IMR-90 (cell line): ENCODE measurements at regions not wholly inside any gene's neighbourhood (a gene's known extent, or its start where the extent isn't known, plus 50 kb on each side); places are given as distances from the start of the nearest gene placed in this dataset.

Source experiments
- ATAC-seq: fragments of 200-7000 bp; cut with Tn5 transposase; 2 replicates; pipeline ENCODE4 v1.9.1; 2020; ENCODE audit warnings: low read depth, mild to moderate bottlenecking, moderate library complexity
- BruUV-seq: library from RNA; stranded (reverse); fragments of 400-500 nt; replicated peaks from 2 replicates; lab custom pipeline; 2021; lab: Mats Ljungman, UMichigan
- CTCF ChIA-PET: fragments of 300-600 bp; formaldehyde crosslinking; extraction: SDS; loops from one replicate; lab custom pipeline; 2021; ENCODE audit warnings: antibody characterized with exemption; lab: Yijun Ruan, JAX
- POLR2A ChIA-PET: fragments of 300-600 bp; sonication (Branson Sonifier 250); formaldehyde crosslinking; loops from one replicate; lab custom pipeline; 2022; ENCODE audit warnings: antibody characterized with exemption; ENCODE audit not compliant: unreplicated experiment; lab: Charles Lee
- DNase-seq: peaks from one replicate; pipeline ENCODE4 v3.0.0; 2013
- H2AFZ ChIP-seq: replicated peaks from 2 replicates; pipeline ENCODE3; 2013; ENCODE audit warnings: low read length, mild to moderate bottlenecking; ENCODE audit not compliant: poor library complexity
- H2AK5ac ChIP-seq: 2 replicates; pipeline ENCODE4 v1.6.1; 2013; ENCODE audit warnings: low read depth, low read length, inconsistent platforms
- H2AK9ac ChIP-seq: replicated peaks from 2 replicates; pipeline ENCODE3; 2013; ENCODE audit warnings: mild to moderate bottlenecking, low read depth, low read length, moderate library complexity; ENCODE audit not compliant: poor library complexity
- H2BK120ac ChIP-seq: 2 replicates; pipeline ENCODE4 v1.6.1; 2013; ENCODE audit warnings: low read depth, low read length, inconsistent platforms
- H2BK15ac ChIP-seq: 3 replicates; pipeline ENCODE4 v1.6.1; 2013; ENCODE audit warnings: low read depth, low read length, inconsistent platforms
- H2BK20ac ChIP-seq: 2 replicates; pipeline ENCODE4 v1.6.1; 2013; ENCODE audit warnings: low read depth, mild to moderate bottlenecking, inconsistent platforms, low read length, moderate library complexity
- H2BK5ac ChIP-seq: 2 replicates; pipeline ENCODE4 v1.6.1; 2013; ENCODE audit warnings: mild to moderate bottlenecking, low read depth, low read length, inconsistent platforms; ENCODE audit not compliant: poor library complexity, severe bottlenecking
- H3K14ac ChIP-seq: replicated peaks from 2 replicates; pipeline ENCODE4 v1.6.1; 2013; ENCODE audit warnings: low read depth, low read length, inconsistent platforms
- H3K18ac ChIP-seq: 2 replicates; pipeline ENCODE4 v1.6.1; 2013; ENCODE audit warnings: low read depth, low read length, control low read depth
- H3K23ac ChIP-seq: 2 replicates; pipeline ENCODE4 v1.6.1; 2013; ENCODE audit warnings: low read depth, low read length, inconsistent platforms
- H3K27ac ChIP-seq: 2 replicates; pipeline ENCODE4 v1.5.1; 2013; ENCODE audit warnings: mild to moderate bottlenecking, control low read depth, low read length; ENCODE audit not compliant: insufficient read depth
- H3K27me3 ChIP-seq: 2 replicates; pipeline ENCODE4 v1.6.1; 2013; ENCODE audit warnings: low read length; ENCODE audit not compliant: control insufficient read depth, insufficient read depth
- H3K36me3 ChIP-seq: 2 replicates; pipeline ENCODE4 v1.6.1; 2013; ENCODE audit warnings: low read length, mixed read lengths; ENCODE audit not compliant: control insufficient read depth, insufficient read depth
- H3K4ac ChIP-seq: 2 replicates; pipeline ENCODE4 v1.6.1; 2013; ENCODE audit warnings: low read depth, low read length, inconsistent platforms
- H3K4me1 ChIP-seq: 2 replicates; pipeline ENCODE4 v1.6.1; 2013; ENCODE audit warnings: low read length, mixed read lengths; ENCODE audit not compliant: control insufficient read depth, insufficient read depth
- H3K4me2 ChIP-seq: 2 replicates; pipeline ENCODE4 v1.6.1; 2013; ENCODE audit warnings: low read depth, mild to moderate bottlenecking, control low read depth, low read length, moderate library complexity
- H3K4me3 ChIP-seq: 2 replicates; pipeline ENCODE4 v1.5.1; 2013; ENCODE audit warnings: low read depth, mild to moderate bottlenecking, control low read depth, low read length, moderate library complexity; ENCODE audit not compliant: insufficient read depth
- H3K56ac ChIP-seq: 2 replicates; pipeline ENCODE4 v1.6.1; 2013; ENCODE audit warnings: low read length, inconsistent platforms; ENCODE audit not compliant: insufficient read depth; ENCODE audit errors: extremely low read depth
- H3K79me1 ChIP-seq, 2 experiments: 2 replicates each; pipeline ENCODE4 v1.6.1; 2013; ENCODE audit warnings: low read length in 2 of 2, inconsistent platforms in 1 of 2, low read depth in 1 of 2
- H3K9ac ChIP-seq: 2 replicates; pipeline ENCODE4 v1.6.1; 2013; ENCODE audit warnings: low read depth, low read length, control low read depth
- H3K9me1 ChIP-seq: 2 replicates; pipeline ENCODE4 v1.6.1; 2013; ENCODE audit warnings: low read length, inconsistent platforms; ENCODE audit not compliant: insufficient read depth
- H3K9me3 ChIP-seq: 2 replicates; pipeline ENCODE4 v1.6.1; 2013; ENCODE audit warnings: low read length; ENCODE audit not compliant: control insufficient read depth, insufficient read depth
- H4K20me1 ChIP-seq: 2 replicates; pipeline ENCODE4 v1.6.1; 2013; ENCODE audit warnings: low read length, inconsistent platforms; ENCODE audit not compliant: insufficient read depth
- H4K5ac ChIP-seq: 2 replicates; pipeline ENCODE4 v1.6.1; 2013; ENCODE audit warnings: mild to moderate bottlenecking, low read depth, low read length, control low read depth
- H4K8ac ChIP-seq, 2 experiments: 2 replicates each; pipeline ENCODE4 v1.6.1; 2013; ENCODE audit warnings: low read depth in 2 of 2, low read length in 2 of 2, control low read depth in 1 of 2, inconsistent platforms in 1 of 2
- H4K91ac ChIP-seq: 2 replicates; pipeline ENCODE4 v1.6.1; 2013; ENCODE audit warnings: low read depth, low read length, inconsistent platforms; ENCODE audit not compliant: insufficient read depth
- BHLHE40 ChIP-seq: fragments of 150-350 bp; IDR thresholded peaks from 2 replicates; pipeline ENCODE4 v1.6.1; 2016; ENCODE audit warnings: mild to moderate bottlenecking, low read depth, low read length
- CEBPB ChIP-seq: IDR thresholded peaks from 2 replicates; pipeline ENCODE4 v1.6.1; 2012; ENCODE audit warnings: low read depth, low read length, improper control_type of control experiment
- CHD1 ChIP-seq: IDR thresholded peaks from 2 replicates; pipeline ENCODE4 v1.6.1; 2012; ENCODE audit warnings: low read depth, low read length, improper control_type of control experiment
- FOS ChIP-seq: fragments of 150-350 bp; IDR thresholded peaks from 2 replicates; pipeline ENCODE4 v1.6.1; 2016; ENCODE audit warnings: low read depth, low read length
- MAFK ChIP-seq: IDR thresholded peaks from 2 replicates; pipeline ENCODE4 v1.6.1; 2012; ENCODE audit warnings: low read depth, low read length, improper control_type of control experiment
- MAZ ChIP-seq: IDR thresholded peaks from 2 replicates; pipeline ENCODE4 v1.6.1; 2012; ENCODE audit warnings: low read depth, mild to moderate bottlenecking, low read length, improper control_type of control experiment, moderate library complexity, borderline replicate concordance
- MXI1 ChIP-seq: IDR thresholded peaks from 2 replicates; pipeline ENCODE4 v1.6.1; 2012; ENCODE audit warnings: low read depth, mild to moderate bottlenecking, low read length, moderate library complexity, borderline replicate concordance
- NFE2L2 ChIP-seq: fragments of 150-350 bp; IDR thresholded peaks from 2 replicates; pipeline ENCODE4 v1.6.1; 2016; ENCODE audit warnings: low read depth, mild to moderate bottlenecking, low read length
- POLR2A ChIP-seq: IDR thresholded peaks from 2 replicates; pipeline ENCODE4 v1.6.1; 2012; ENCODE audit warnings: mild to moderate bottlenecking, low read depth, low read length
- RAD21 ChIP-seq: IDR thresholded peaks from 2 replicates; pipeline ENCODE4 v1.6.1; 2012; ENCODE audit warnings: low read length, improper control_type of control experiment
- RCOR1 ChIP-seq: IDR thresholded peaks from 2 replicates; pipeline ENCODE4 v1.6.1; 2012; ENCODE audit warnings: mild to moderate bottlenecking, low read length, improper control_type of control experiment; ENCODE audit not compliant: insufficient replicate concordance
- RFX5 ChIP-seq: IDR thresholded peaks from 2 replicates; pipeline ENCODE4 v1.8.0; 2012; ENCODE audit warnings: low read depth, mild to moderate bottlenecking, low read length, moderate library complexity
- SMC3 ChIP-seq: fragments of 150-350 bp; IDR thresholded peaks from 2 replicates; pipeline ENCODE4 v1.6.1; 2016; ENCODE audit warnings: low read depth, mild to moderate bottlenecking, antibody characterized with exemption, low read length, moderate library complexity
- dilution Hi-C: fragments of 300-500 bp; cut with HindIII; formaldehyde crosslinking; loops from one replicate; pipeline ENCODE4 v1.14.3; 2018; ENCODE audit warnings: low sequenced_read_pairs; ENCODE audit not compliant: unreplicated experiment
- in situ Hi-C: fragments of 300-500 bp; cut with MboI; formaldehyde crosslinking; loops from 3 replicates; pipeline ENCODE4 v1.14.3; 2019; ENCODE audit warnings: low sequenced_read_pairs, inconsistent platforms, mixed read lengths
- intact Hi-C: fragments of 100-400 bp; cut with micrococcal nuclease; formaldehyde crosslinking; loops from 2 replicates; pipeline ENCODE4 v1.10.0; 2022
- TF ChIP-seq, protein P1 (sequence below): fragments of 150-350 bp; IDR thresholded peaks from 2 replicates; pipeline ENCODE4 v1.6.1; 2017; ENCODE audit warnings: mild to moderate bottlenecking, antibody characterized with exemption, low read length, low read depth
- TF ChIP-seq, protein P2 (sequence below): conservative IDR thresholded peaks from 2 replicates; pipeline ENCODE4 v1.5.1; 2012; ENCODE audit warnings: mild to moderate bottlenecking, low read depth, low read length, improper control_type of control experiment
- TF ChIP-seq, protein P3 (sequence below): fragments of 150-350 bp; IDR thresholded peaks from 2 replicates; pipeline ENCODE4 v1.6.1; 2016; ENCODE audit warnings: low read depth, mild to moderate bottlenecking, low read length, moderate library complexity, borderline replicate concordance

DNA sequence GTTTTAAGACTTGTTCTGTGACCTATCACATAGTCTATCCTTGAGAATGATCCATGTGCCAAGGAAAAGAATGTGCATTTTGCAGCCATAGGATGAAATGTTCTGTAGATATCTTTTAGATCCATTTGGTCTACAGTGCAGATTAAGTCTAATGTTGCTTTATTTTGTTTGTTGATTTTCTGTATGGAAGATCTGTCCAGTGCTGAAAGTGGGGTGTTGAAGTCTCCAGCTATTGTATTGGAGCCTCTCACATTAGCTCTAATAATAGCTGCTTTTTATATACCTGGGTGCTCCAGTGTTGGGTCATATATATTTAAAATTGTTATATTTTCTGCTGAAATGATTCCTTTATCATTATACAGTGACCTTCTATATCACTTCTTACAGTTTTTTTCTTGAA lies 155.6 kb upstream of the MON1B start:
- no peak overlapping the region for H3K18ac ChIP-seq
- no peak overlapping the region for H3K23ac ChIP-seq
- no peaks in the 10 kb centered on the region for H3K4me1 ChIP-seq
- no peaks in the 10 kb centered on the region for H3K9me1 ChIP-seq
- H2AK9ac ChIP-seq: no peak overlapping the region
- ChIA-PET CTCF (no interaction called here), POLR2A (no interaction called here)
- H2BK20ac ChIP-seq: no peak overlapping the region
- H3K4ac ChIP-seq: no peak overlapping the region
- no peak overlapping the region for H2BK5ac ChIP-seq
- TF ChIP-seq, protein P1, sequence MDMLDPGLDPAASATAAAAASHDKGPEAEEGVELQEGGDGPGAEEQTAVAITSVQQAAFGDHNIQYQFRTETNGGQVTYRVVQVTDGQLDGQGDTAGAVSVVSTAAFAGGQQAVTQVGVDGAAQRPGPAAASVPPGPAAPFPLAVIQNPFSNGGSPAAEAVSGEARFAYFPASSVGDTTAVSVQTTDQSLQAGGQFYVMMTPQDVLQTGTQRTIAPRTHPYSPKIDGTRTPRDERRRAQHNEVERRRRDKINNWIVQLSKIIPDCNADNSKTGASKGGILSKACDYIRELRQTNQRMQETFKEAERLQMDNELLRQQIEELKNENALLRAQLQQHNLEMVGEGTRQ: no peak
- TF ChIP-seq, protein P2, sequence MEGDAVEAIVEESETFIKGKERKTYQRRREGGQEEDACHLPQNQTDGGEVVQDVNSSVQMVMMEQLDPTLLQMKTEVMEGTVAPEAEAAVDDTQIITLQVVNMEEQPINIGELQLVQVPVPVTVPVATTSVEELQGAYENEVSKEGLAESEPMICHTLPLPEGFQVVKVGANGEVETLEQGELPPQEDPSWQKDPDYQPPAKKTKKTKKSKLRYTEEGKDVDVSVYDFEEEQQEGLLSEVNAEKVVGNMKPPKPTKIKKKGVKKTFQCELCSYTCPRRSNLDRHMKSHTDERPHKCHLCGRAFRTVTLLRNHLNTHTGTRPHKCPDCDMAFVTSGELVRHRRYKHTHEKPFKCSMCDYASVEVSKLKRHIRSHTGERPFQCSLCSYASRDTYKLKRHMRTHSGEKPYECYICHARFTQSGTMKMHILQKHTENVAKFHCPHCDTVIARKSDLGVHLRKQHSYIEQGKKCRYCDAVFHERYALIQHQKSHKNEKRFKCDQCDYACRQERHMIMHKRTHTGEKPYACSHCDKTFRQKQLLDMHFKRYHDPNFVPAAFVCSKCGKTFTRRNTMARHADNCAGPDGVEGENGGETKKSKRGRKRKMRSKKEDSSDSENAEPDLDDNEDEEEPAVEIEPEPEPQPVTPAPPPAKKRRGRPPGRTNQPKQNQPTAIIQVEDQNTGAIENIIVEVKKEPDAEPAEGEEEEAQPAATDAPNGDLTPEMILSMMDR: no peak
- no peak for TF ChIP-seq CEBPB
- TF ChIP-seq RCOR1: no peak
- no peak for TF ChIP-seq POLR2A
- no peak for TF ChIP-seq RFX5
- no peak for TF ChIP-seq BHLHE40
- no peak for TF ChIP-seq SMC3
- no peak for TF ChIP-seq MXI1
- TF ChIP-seq RAD21: no peak
- TF ChIP-seq MAZ: no peak
- no peak for TF ChIP-seq CHD1
- TF ChIP-seq NFE2L2: no peak
- no peak for TF ChIP-seq FOS
- TF ChIP-seq, protein P3, sequence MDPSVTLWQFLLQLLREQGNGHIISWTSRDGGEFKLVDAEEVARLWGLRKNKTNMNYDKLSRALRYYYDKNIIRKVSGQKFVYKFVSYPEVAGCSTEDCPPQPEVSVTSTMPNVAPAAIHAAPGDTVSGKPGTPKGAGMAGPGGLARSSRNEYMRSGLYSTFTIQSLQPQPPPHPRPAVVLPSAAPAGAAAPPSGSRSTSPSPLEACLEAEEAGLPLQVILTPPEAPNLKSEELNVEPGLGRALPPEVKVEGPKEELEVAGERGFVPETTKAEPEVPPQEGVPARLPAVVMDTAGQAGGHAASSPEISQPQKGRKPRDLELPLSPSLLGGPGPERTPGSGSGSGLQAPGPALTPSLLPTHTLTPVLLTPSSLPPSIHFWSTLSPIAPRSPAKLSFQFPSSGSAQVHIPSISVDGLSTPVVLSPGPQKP: no peak
- TF ChIP-seq MAFK: no peak
- intact Hi-C loops (no loop called here), in situ Hi-C loops (no loop called here), dilution Hi-C loops (no loop called here)
- no peak overlapping the region for H2BK15ac ChIP-seq
- DNase-seq: no peak
- H3K9me3 ChIP-seq: peaks cover 2% of the 10 kb centered on the region
- no peak overlapping the region for H3K14ac ChIP-seq
- H3K36me3 ChIP-seq: no peaks in the 10 kb centered on the region
- H3K27ac ChIP-seq: no peak overlapping the region
- H2AFZ ChIP-seq: no peak overlapping the region
- H4K8ac ChIP-seq: no peak overlapping the region
- BruUV-seq: no TSS peak
- no peak overlapping the region for H3K9ac ChIP-seq
- H2BK120ac ChIP-seq: no peak overlapping the region
- no peaks in the 10 kb centered on the region for H4K20me1 ChIP-seq
- no peaks in the 10 kb centered on the region for H3K79me1 ChIP-seq
- no peak overlapping the region for H3K4me3 ChIP-seq
- H2AK5ac ChIP-seq: no peak overlapping the region
- no peak for ATAC-seq
- no peaks in the 10 kb centered on the region for H3K27me3 ChIP-seq
- no peak overlapping the region for H4K5ac ChIP-seq
- H3K4me2 ChIP-seq: no peak overlapping the region
- no peak overlapping the region for H3K56ac ChIP-seq
- no peak overlapping the region for H4K91ac ChIP-seq
